C4-2B (cell line): ENCODE measurements at regions not wholly inside any gene's neighbourhood (a gene's known extent, or its start where the extent isn't known, plus 50 kb on each side); places are given as distances from the start of the nearest gene placed in this dataset.

Experiments
- CTCF ChIP-seq: fragments of 450-650 bp; conservative IDR thresholded peaks from 2 replicates; pipeline ENCODE4 v1.5.1; 2017; ENCODE audit warnings: mild to moderate bottlenecking
- ZFX ChIP-seq: fragments of 450-650 bp; IDR thresholded peaks from 2 replicates; pipeline ENCODE4 v1.6.1; 2017

DNA sequence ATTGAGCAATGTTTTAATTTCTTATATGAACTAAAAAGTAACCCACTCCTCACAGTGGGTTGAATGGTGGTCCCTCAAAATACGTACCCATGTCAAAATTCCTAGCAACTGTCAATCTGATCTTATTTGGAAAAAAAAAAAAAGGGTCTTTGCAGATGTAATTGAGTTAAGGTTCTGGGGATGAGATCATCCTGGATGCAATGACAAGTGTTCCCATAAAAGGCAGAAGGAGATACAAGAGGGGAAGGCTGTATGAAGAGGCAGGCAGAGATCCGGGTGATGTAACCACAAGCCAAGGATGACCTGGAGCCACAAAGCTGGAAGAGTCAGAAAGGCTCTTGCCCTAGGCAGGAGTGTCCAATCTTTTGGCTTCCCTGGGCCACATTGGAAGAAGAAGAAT, 516.3 kb upstream of the MKI67 start:
- TF ChIP-seq CTCF = no peak
- no peak for TF ChIP-seq ZFX
